Right lobe of liver (tissue), 4 donors: ENCODE measurements at regions not wholly inside any gene's neighbourhood (a gene's known extent, or its start where the extent isn't known, plus 50 kb on each side); places are given as distances from the start of the nearest gene placed in this dataset.

Experiments used
- POLR2A ChIP-seq: fragments of 450-650 bp; IDR thresholded peaks from one replicate; pipeline ENCODE4 v1.6.1; 2017; ENCODE audit warnings: antibody characterized with exemption, mild to moderate bottlenecking
- TF ChIP-seq, protein P1 (sequence below), 4 donors: fragments of 200-600 bp in 3 of 4; fragments of 450-650 bp in 1 of 4; IDR thresholded peaks; one replicate each; pipeline versions ENCODE4 v1.5.1 to v1.8.0; 2016 to 2022; ENCODE audit warnings: antibody characterized with exemption in 4 of 4, mild to moderate bottlenecking in 2 of 4
- donor health status: DM: no; HTN: no; CAD: no.
- donor health status: DM: no; HTN: no; CAD: no.
- donor health status: DM: no; HTN: yes; CAD: no.

DNA sequence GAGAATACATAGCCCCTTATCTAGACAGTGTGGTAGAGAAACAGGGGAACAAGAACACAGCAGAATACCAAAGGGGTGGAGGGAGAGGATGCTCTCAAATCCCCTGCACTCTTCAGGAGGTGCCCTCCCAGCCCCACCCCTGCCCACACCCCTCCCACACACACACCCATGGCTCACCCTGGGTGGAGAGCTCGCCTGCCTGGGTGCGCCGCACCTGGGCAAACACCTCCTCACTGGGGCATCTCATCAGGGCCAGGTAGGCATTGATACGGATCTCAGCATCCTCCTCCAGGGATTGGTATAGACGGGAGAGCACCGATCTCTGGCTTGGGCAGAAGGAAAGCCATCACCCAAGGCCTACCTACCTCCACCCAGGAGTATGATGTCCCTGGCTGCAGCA is 95.2 kb downstream of the LITAF start:
- TF ChIP-seq, protein P1, sequence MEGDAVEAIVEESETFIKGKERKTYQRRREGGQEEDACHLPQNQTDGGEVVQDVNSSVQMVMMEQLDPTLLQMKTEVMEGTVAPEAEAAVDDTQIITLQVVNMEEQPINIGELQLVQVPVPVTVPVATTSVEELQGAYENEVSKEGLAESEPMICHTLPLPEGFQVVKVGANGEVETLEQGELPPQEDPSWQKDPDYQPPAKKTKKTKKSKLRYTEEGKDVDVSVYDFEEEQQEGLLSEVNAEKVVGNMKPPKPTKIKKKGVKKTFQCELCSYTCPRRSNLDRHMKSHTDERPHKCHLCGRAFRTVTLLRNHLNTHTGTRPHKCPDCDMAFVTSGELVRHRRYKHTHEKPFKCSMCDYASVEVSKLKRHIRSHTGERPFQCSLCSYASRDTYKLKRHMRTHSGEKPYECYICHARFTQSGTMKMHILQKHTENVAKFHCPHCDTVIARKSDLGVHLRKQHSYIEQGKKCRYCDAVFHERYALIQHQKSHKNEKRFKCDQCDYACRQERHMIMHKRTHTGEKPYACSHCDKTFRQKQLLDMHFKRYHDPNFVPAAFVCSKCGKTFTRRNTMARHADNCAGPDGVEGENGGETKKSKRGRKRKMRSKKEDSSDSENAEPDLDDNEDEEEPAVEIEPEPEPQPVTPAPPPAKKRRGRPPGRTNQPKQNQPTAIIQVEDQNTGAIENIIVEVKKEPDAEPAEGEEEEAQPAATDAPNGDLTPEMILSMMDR (IDR thresholded peaks at IDR 0.05): no peak
- no peak for TF ChIP-seq POLR2A
